Liver (tissue), 8 donors: ENCODE measurements at regions not wholly inside any gene's neighbourhood (a gene's known extent, or its start where the extent isn't known, plus 50 kb on each side); places are given as distances from the start of the nearest gene placed in this dataset.

Source experiments
- DNase-seq: peaks from one replicate; pipeline ENCODE4 v3.0.0-alpha.2; 2017; ENCODE audit warnings: low spot score
- H3K27ac ChIP-seq, 2 donors: one replicate each; pipeline ENCODE4 v1.7.0; 2013; ENCODE audit warnings: inconsistent platforms in 2 of 2, low read length in 2 of 2, control low read depth in 1 of 2, low read depth in 1 of 2, mild to moderate bottlenecking in 1 of 2
- H3K27me3 ChIP-seq, 4 donors: one replicate each; pipeline versions ENCODE4 v1.6.1 to v1.7.0; 2013; ENCODE audit warnings: low read length in 3 of 4, inconsistent platforms in 1 of 4, mild to moderate bottlenecking in 1 of 4, moderate library complexity in 1 of 4; ENCODE audit not compliant: control insufficient read depth in 4 of 4, insufficient read depth in 4 of 4
- H3K36me3 ChIP-seq, 4 donors: one replicate each; pipeline versions ENCODE4 v1.6.1 to v1.7.0; 2013; ENCODE audit warnings: low read length in 3 of 4, mild to moderate bottlenecking in 3 of 4, low read depth in 1 of 4, moderate library complexity in 1 of 4; ENCODE audit not compliant: control insufficient read depth in 4 of 4, insufficient read depth in 3 of 4
- H3K4me1 ChIP-seq, 4 donors: one replicate each; pipeline versions ENCODE4 v1.6.1 to v1.7.0; 2013; ENCODE audit warnings: low read length in 3 of 4, mild to moderate bottlenecking in 3 of 4, moderate library complexity in 1 of 4; ENCODE audit not compliant: control insufficient read depth in 4 of 4, insufficient read depth in 4 of 4
- H3K4me3 ChIP-seq, 3 donors: one replicate each; pipeline versions ENCODE4 v1.6.1 to v1.7.0; 2013; ENCODE audit warnings: low read length in 3 of 3, control low read depth in 1 of 3, low read depth in 1 of 3, mild to moderate bottlenecking in 1 of 3
- H3K9ac ChIP-seq, 2 donors: one replicate each; pipeline ENCODE4 v1.7.0; 2013; ENCODE audit warnings: low read length in 2 of 2, mild to moderate bottlenecking in 2 of 2, moderate library complexity in 2 of 2, control low read depth in 1 of 2, low read depth in 1 of 2
- H3K9me3 ChIP-seq, 4 donors: one replicate each; pipeline versions ENCODE4 v1.6.1 to v1.7.0; 2013; ENCODE audit warnings: low read length in 3 of 4; ENCODE audit not compliant: control insufficient read depth in 4 of 4
- CTCF ChIP-seq: fragments of 150-350 bp; IDR thresholded peaks from 2 replicates; pipeline ENCODE4 v1.5.1; 2017; ENCODE audit warnings: improper control_type of control experiment, low read depth, low read length; ENCODE audit not compliant: missing input control
- EGR1 ChIP-seq, 2 donors: IDR thresholded peaks; 2 replicates each; pipeline ENCODE4 v1.6.1; 2016 to 2018; ENCODE audit warnings: antibody characterized with exemption in 2 of 2, low read depth in 2 of 2
- FOXA1 ChIP-seq: IDR thresholded peaks from 2 replicates; pipeline ENCODE4 v1.6.1; 2016; ENCODE audit warnings: antibody characterized with exemption
- FOXA2 ChIP-seq: IDR thresholded peaks from 2 replicates; pipeline ENCODE4 v1.6.1; 2016; ENCODE audit warnings: antibody characterized with exemption
- GABPA ChIP-seq, 2 donors: IDR thresholded peaks in 1 of 2; conservative IDR thresholded peaks in 1 of 2; 2 replicates each; pipeline ENCODE4 v1.6.1; 2016; ENCODE audit warnings: antibody characterized with exemption in 2 of 2, mild to moderate bottlenecking in 1 of 2, moderate library complexity in 1 of 2
- HNF4A ChIP-seq, 2 donors: conservative IDR thresholded peaks; 2 replicates each; pipeline ENCODE4 v1.6.1; 2016; ENCODE audit warnings: antibody characterized with exemption in 2 of 2, mild to moderate bottlenecking in 2 of 2
- HNF4G ChIP-seq: IDR thresholded peaks from 2 replicates; pipeline ENCODE4 v1.6.1; 2016; ENCODE audit warnings: antibody characterized with exemption
- JUND ChIP-seq, 2 donors: IDR thresholded peaks; 2 replicates each; pipeline ENCODE4 v1.6.1; 2016; ENCODE audit warnings: antibody characterized with exemption in 2 of 2
- NR2F2 ChIP-seq: IDR thresholded peaks from 2 replicates; pipeline ENCODE4 v1.6.1; 2016; ENCODE audit warnings: antibody characterized with exemption
- RAD21 ChIP-seq, 2 donors: IDR thresholded peaks; 2 replicates each; pipeline ENCODE4 v1.6.1; 2016; ENCODE audit warnings: antibody characterized with exemption in 2 of 2, mild to moderate bottlenecking in 2 of 2
- RXRA ChIP-seq, 2 donors: IDR thresholded peaks; 2 replicates each; pipeline ENCODE4 v1.6.1; 2017 to 2018; ENCODE audit warnings: antibody characterized with exemption in 2 of 2, mild to moderate bottlenecking in 1 of 2
- SP1 ChIP-seq: IDR thresholded peaks from 2 replicates; pipeline ENCODE4 v1.6.1; 2018; ENCODE audit warnings: antibody characterized with exemption, mild to moderate bottlenecking
- TAF1 ChIP-seq: conservative IDR thresholded peaks from 2 replicates; pipeline ENCODE4 v1.6.1; 2016; ENCODE audit warnings: antibody characterized with exemption, mild to moderate bottlenecking
- YY1 ChIP-seq: IDR thresholded peaks from 2 replicates; pipeline ENCODE4 v1.6.1; 2016; ENCODE audit warnings: antibody characterized with exemption, mild to moderate bottlenecking
- ZBTB33 ChIP-seq: IDR thresholded peaks from 2 replicates; pipeline ENCODE4 v1.6.1; 2016; ENCODE audit warnings: antibody characterized with exemption
- WGBS: extraction: QIAGEN DNeasy Blood & Tissue Kit; methylation state at CpG from one replicate; pipeline ENCODE4 v1.1.7; 2013; 5-methylcytosine and 5-hydroxymethylcytosine counted together
- TF ChIP-seq, protein P1 (sequence below): IDR thresholded peaks from 2 replicates; pipeline ENCODE4 v1.6.1; 2016; ENCODE audit warnings: antibody characterized with exemption, mild to moderate bottlenecking
- TF ChIP-seq, protein P2 (sequence below): IDR thresholded peaks from 2 replicates; pipeline ENCODE4 v1.6.1; 2016; ENCODE audit warnings: antibody characterized with exemption
- TF ChIP-seq, protein P3 (sequence below): IDR thresholded peaks from 2 replicates; pipeline ENCODE4 v1.6.1; 2016; ENCODE audit warnings: antibody characterized with exemption
- donor health status: healthy.
- donor health status: healthy.
- donor health status: healthy.
- donor health status: healthy.
- donor health status: healthy.

- Histone ChIP-seq H3K4me1 (no peaks in the 10 kb centered on the region), H3K27ac (no peak overlapping the region), H3K4me3 (no peak overlapping the region), H3K9me3 (no peaks in the 10 kb centered on the region), H3K36me3 (no peaks in the 10 kb centered on the region), H3K9ac (no peak overlapping the region), H3K27me3 (no peaks in the 10 kb centered on the region)
- DNase-seq, result no peak
- WGBS, result 76% methylated on average over 10 of the region's 10 CpGs
- TF ChIP-seq, protein P1, sequence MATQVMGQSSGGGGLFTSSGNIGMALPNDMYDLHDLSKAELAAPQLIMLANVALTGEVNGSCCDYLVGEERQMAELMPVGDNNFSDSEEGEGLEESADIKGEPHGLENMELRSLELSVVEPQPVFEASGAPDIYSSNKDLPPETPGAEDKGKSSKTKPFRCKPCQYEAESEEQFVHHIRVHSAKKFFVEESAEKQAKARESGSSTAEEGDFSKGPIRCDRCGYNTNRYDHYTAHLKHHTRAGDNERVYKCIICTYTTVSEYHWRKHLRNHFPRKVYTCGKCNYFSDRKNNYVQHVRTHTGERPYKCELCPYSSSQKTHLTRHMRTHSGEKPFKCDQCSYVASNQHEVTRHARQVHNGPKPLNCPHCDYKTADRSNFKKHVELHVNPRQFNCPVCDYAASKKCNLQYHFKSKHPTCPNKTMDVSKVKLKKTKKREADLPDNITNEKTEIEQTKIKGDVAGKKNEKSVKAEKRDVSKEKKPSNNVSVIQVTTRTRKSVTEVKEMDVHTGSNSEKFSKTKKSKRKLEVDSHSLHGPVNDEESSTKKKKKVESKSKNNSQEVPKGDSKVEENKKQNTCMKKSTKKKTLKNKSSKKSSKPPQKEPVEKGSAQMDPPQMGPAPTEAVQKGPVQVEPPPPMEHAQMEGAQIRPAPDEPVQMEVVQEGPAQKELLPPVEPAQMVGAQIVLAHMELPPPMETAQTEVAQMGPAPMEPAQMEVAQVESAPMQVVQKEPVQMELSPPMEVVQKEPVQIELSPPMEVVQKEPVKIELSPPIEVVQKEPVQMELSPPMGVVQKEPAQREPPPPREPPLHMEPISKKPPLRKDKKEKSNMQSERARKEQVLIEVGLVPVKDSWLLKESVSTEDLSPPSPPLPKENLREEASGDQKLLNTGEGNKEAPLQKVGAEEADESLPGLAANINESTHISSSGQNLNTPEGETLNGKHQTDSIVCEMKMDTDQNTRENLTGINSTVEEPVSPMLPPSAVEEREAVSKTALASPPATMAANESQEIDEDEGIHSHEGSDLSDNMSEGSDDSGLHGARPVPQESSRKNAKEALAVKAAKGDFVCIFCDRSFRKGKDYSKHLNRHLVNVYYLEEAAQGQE, result no peak
- TF ChIP-seq NR2F2 (no peak), TAF1 (no peak)
Observed at GRCh38 chr19:28642787-28643683, 569.9 kb downstream of the UQCRFS1 start.

DNA sequence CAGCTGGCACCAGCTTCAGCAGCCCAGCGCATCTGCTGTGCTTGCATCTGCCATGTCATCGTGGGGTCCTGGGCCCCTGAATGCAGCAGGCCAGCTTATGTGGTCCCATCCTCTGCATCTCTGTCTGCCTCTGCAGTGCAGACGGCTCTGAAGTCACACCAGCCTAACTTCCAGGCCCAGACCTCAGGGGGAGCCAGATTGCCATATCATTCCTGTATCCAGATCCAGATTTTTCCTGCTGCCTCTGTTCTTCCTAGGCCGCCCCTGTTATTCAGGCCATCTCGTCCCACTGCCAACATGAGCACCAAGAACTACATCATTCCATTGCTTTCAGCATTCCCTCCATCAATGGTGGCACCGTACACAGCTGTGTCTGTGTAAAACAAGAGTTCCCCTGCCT, 571.6 kb downstream of the UQCRFS1 start:
- no peaks in the 10 kb centered on the region for H3K4me1 ChIP-seq
- H3K27me3 ChIP-seq, result no peaks in the 10 kb centered on the region
- no peak for DNase-seq
- H3K4me3 ChIP-seq, result no peak overlapping the region
- no peaks in the 10 kb centered on the region for H3K36me3 ChIP-seq
- TF ChIP-seq RXRA (IDR thresholded peaks at IDR 0.05), result no peak
- TF ChIP-seq TAF1, result no peak
- TF ChIP-seq, protein P2, sequence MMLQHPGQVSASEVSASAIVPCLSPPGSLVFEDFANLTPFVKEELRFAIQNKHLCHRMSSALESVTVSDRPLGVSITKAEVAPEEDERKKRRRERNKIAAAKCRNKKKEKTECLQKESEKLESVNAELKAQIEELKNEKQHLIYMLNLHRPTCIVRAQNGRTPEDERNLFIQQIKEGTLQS, result no peak
- no peak for TF ChIP-seq YY1
- no peak for TF ChIP-seq HNF4A (conservative IDR thresholded peaks at IDR 0.05)
- TF ChIP-seq SP1, result no peak
- TF ChIP-seq ZBTB33, result no peak
- TF ChIP-seq JUND (IDR thresholded peaks at IDR 0.05), result no peak
- TF ChIP-seq EGR1 (IDR thresholded peaks at IDR 0.05; ENCODE audit: low read depth in 2 of 2), result no peak
- TF ChIP-seq, protein P1, result no peak
- TF ChIP-seq, protein P3, sequence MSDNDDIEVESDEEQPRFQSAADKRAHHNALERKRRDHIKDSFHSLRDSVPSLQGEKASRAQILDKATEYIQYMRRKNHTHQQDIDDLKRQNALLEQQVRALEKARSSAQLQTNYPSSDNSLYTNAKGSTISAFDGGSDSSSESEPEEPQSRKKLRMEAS, result no peak
- no peak for TF ChIP-seq RAD21 (IDR thresholded peaks at IDR 0.05)
- no peak for TF ChIP-seq HNF4G
- TF ChIP-seq CTCF, result no peak
- no peak for TF ChIP-seq FOXA1
- no peak for TF ChIP-seq GABPA (IDR thresholded peaks at IDR 0.05 in 1 of 2, conservative IDR thresholded peaks at IDR 0.05 in 1 of 2)
- no peak for TF ChIP-seq NR2F2
- no peak for TF ChIP-seq FOXA2
- no peak overlapping the region for H3K27ac ChIP-seq
- no peaks in the 10 kb centered on the region for H3K9me3 ChIP-seq
- 82% methylated on average over 6 of the region's 6 CpGs for WGBS
- H3K9ac ChIP-seq, result no peak overlapping the region
